K562 (cell line): ENCODE measurements at regions not wholly inside any gene's neighbourhood (a gene's known extent, or its start where the extent isn't known, plus 50 kb on each side); places are given as distances from the start of the nearest gene placed in this dataset.

Experiments used
- ATAC-seq: fragments of 200-7000 bp; cut with Tn5 transposase; 3 replicates; pipeline ENCODE4 v1.9.1; 2020; ENCODE audit warnings: moderate library complexity
- BruUV-seq: library from RNA; stranded (reverse); fragments of 400-500 nt; replicated peaks from 2 replicates; lab custom pipeline; 2021; lab: Mats Ljungman, UMichigan
- CTCF ChIA-PET: fragments of 300-600 bp; formaldehyde crosslinking; extraction: SDS; loops from one replicate; lab custom pipeline; 2021; ENCODE audit warnings: low intra/inter-chr PET ratio; lab: Yijun Ruan, JAX
- POLR2A ChIA-PET: fragments of 300-600, 350-650 bp; sonication (Branson Sonifier 250); formaldehyde crosslinking; extraction: SDS; loops from one replicate; lab custom pipeline; 2021; ENCODE audit warnings: antibody characterized with exemption, inconsistent platforms; lab: Yijun Ruan, JAX
- DNase-seq, 4 experiments: peaks; one replicate each; pipeline versions ENCODE4 v3.0.0 to v3.0.0-alpha.2; 2011 to 2018; ENCODE audit warnings: low spot score in 3 of 4, mixed read lengths in 3 of 4; ENCODE audit errors: extremely low read depth in 1 of 4
- FAIRE-seq: peaks from 2 replicates; lab custom pipeline; 2011; peaks lifted over from hg19 to GRCh38; lab: Jason Lieb, UNC
- H2AFZ ChIP-seq: 2 replicates; pipeline ENCODE4 v1.6.0; 2011; ENCODE audit warnings: low read depth, low read length, control low read depth, inconsistent platforms
- H3K27ac ChIP-seq: fragments of 200-600 bp; 3 replicates; pipeline ENCODE4 v1.8.0; 2011; ENCODE audit warnings: low read depth, mild to moderate bottlenecking, control low read depth, inconsistent platforms, low read length, moderate library complexity, mixed read lengths; ENCODE audit errors: extremely low read depth
- H3K27me3 ChIP-seq, 2 experiments: fragments of 300-600 bp in 1 of 2; 2 replicates in 1 of 2; 3 replicates in 1 of 2; pipeline versions ENCODE4 v1.6.0 to v1.8.0; 2011; ENCODE audit warnings: inconsistent platforms in 2 of 2, low read length in 2 of 2, mild to moderate bottlenecking in 1 of 2, mixed read lengths in 1 of 2, moderate library complexity in 1 of 2; ENCODE audit not compliant: control insufficient read depth in 2 of 2, insufficient read depth in 2 of 2
- H3K36me3 ChIP-seq: fragments of 300-600 bp; 3 replicates; pipeline ENCODE4 v1.8.0; 2011; ENCODE audit warnings: mild to moderate bottlenecking, low read length, inconsistent platforms; ENCODE audit not compliant: control insufficient read depth, insufficient read depth
- H3K4me1 ChIP-seq, 2 experiments: fragments of 200-600 bp in 1 of 2; replicated peaks in 1 of 2; 2 replicates in 1 of 2; 3 replicates in 1 of 2; pipeline versions ENCODE4 v1.5.1 to v1.8.0; 2011; ENCODE audit warnings: inconsistent platforms in 2 of 2, low read length in 2 of 2, mild to moderate bottlenecking in 1 of 2, mixed read lengths in 1 of 2, moderate library complexity in 1 of 2; ENCODE audit not compliant: control insufficient read depth in 2 of 2, insufficient read depth in 2 of 2
- H3K4me2 ChIP-seq: 2 replicates; pipeline ENCODE4 v1.6.1; 2011; ENCODE audit warnings: low read length, control low read depth, inconsistent platforms, mixed read lengths; ENCODE audit not compliant: insufficient read depth
- H3K4me3 ChIP-seq: fragments of 200-600 bp; sonication (generic), shearing (Covaris generic); 2 replicates; pipeline ENCODE4 v1.5.1; 2016; ENCODE audit warnings: control low read depth, inconsistent platforms
- H3K79me2 ChIP-seq: fragments of 200-600 bp; 3 replicates; pipeline ENCODE4 v1.8.0; 2011; ENCODE audit warnings: low read length, inconsistent platforms; ENCODE audit not compliant: control insufficient read depth, insufficient read depth
- H3K9ac ChIP-seq, 2 experiments: 2 replicates each; pipeline versions ENCODE4 v1.6.0 to v1.6.1; 2011; ENCODE audit warnings: low read depth in 2 of 2, low read length in 2 of 2, control low read depth in 1 of 2, inconsistent platforms in 1 of 2, mild to moderate bottlenecking in 1 of 2, mixed read lengths in 1 of 2; ENCODE audit not compliant: insufficient read depth in 1 of 2
- H3K9me1 ChIP-seq: one replicate; pipeline ENCODE4 v1.6.0; 2011; ENCODE audit warnings: inconsistent platforms, mild to moderate bottlenecking, low read length, moderate library complexity; ENCODE audit not compliant: control insufficient read depth, insufficient read depth
- H3K9me3 ChIP-seq: replicated peaks from 2 replicates; pipeline ENCODE4 v1.5.1; 2011; ENCODE audit warnings: low read depth, low read length, inconsistent platforms; ENCODE audit not compliant: control insufficient read depth, insufficient read depth
- H4K20me1 ChIP-seq: replicated peaks from 2 replicates; pipeline ENCODE4 v1.6.1; 2011; ENCODE audit warnings: low read length, inconsistent platforms, mixed read lengths; ENCODE audit not compliant: control insufficient read depth, insufficient read depth
- FOXK2 ChIP-seq, 2 experiments: fragments of 450-650 bp; IDR thresholded peaks in 1 of 2; conservative IDR thresholded peaks in 1 of 2; 2 replicates each; pipeline ENCODE4 v1.6.1; 2016; ENCODE audit warnings: low read depth in 2 of 2, mild to moderate bottlenecking in 1 of 2
- HDAC3 ChIP-seq: fragments of 450-650 bp; IDR thresholded peaks from 2 replicates; pipeline ENCODE4 v1.6.1; 2018; ENCODE audit warnings: borderline replicate concordance, mild to moderate bottlenecking, moderate library complexity; ENCODE audit not compliant: partially characterized antibody
- HNRNPUL1 ChIP-seq: fragments of 200-400 bp; formaldehyde crosslinking; IDR thresholded peaks from 2 replicates; pipeline ENCODE4 v1.6.1; 2017; ENCODE audit warnings: low read length
- MECOM ChIP-seq: fragments of 250-450 bp; sonication (Bioruptor Pico); IDR thresholded peaks from 2 replicates; pipeline ENCODE4 v1.8.0; 2022; ENCODE audit warnings: inconsistent platforms
- MYBL2 ChIP-seq, 2 experiments: fragments of 450-650 bp in 1 of 2; sonication (generic) in 1 of 2; formaldehyde crosslinking in 1 of 2; IDR thresholded peaks; 2 replicates each; pipeline versions ENCODE4 v1.6.1 to v1.8.1; 2017 to 2022; ENCODE audit warnings: borderline replicate concordance in 1 of 2, inconsistent platforms in 1 of 2, low read depth in 1 of 2, mild to moderate bottlenecking in 1 of 2, missing genetic modification reagents in 1 of 2, moderate library complexity in 1 of 2
- TEAD1 ChIP-seq, 2 experiments: fragments of 450-650 bp in 1 of 2; sonication (generic) in 1 of 2; formaldehyde crosslinking; IDR thresholded peaks; 2 replicates each; pipeline versions ENCODE4 v1.4.0 to v1.8.0; 2020 to 2022; ENCODE audit warnings: mild to moderate bottlenecking in 2 of 2, missing genetic modification reagents in 1 of 2
- ZNF644 ChIP-seq: fragments of 200-800 bp; sonication (Bioruptor generic); IDR thresholded peaks from 2 replicates; pipeline ENCODE4 v1.6.1; 2016; ENCODE audit warnings: low read depth, missing genetic modification characterization, missing compliant biosample characterization
- WGBS: fragments of 100-300 bp; shearing (Covaris generic); methylation state at CpG from one replicate; pipeline ENCODE4 v1.1.6; 2016; ENCODE audit warnings: low coverage, mixed read lengths; ENCODE audit not compliant: insufficient coverage; ENCODE audit errors: missing lambda C conversion rate; 5-methylcytosine and 5-hydroxymethylcytosine counted together
- in situ Hi-C: fragments of 300-500 bp; cut with MboI; formaldehyde crosslinking; loops from 4 replicates; pipeline ENCODE4 v1.15.0; 2018; ENCODE audit warnings: inconsistent platforms, mixed read lengths
- intact Hi-C: fragments of 100-400 bp; cut with micrococcal nuclease; formaldehyde crosslinking; loops from 2 replicates; pipeline ENCODE4 v1.14.2; 2022

DNA sequence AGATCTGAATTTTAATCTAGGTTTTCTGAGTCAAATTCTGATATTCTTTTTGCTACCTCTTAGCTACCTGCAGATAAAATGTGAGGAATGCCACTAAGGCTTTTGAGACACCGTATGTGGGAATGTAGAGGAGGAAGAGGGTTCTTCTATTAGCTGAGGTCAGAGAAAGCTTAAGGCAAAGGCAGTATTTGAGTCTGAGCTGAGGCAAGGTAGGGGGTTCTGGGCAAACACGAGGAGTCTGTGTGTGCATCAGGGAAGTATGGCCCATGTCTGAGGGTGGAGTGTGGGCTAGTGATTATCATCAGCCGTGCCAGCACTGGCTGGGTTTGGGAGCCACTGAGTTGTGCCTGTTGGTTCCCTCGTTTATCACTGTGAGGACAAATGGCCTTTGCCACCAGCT, 181.1 kb downstream of the SOX2 start:
- CTCF ChIA-PET = no interaction called here
- Histone ChIP-seq H3K4me2 (no peak overlapping the region), H3K36me3 (no peaks in the 10 kb centered on the region), H3K9ac (no peak overlapping the region), H3K27me3 (no peaks in the 10 kb centered on the region; a peak in 1 of 5 replicates), H3K9me3 (no peaks in the 10 kb centered on the region), H2AFZ (no peak overlapping the region), H3K4me1 (no peaks in the 10 kb centered on the region; a peak in 1 of 5 replicates), H3K27ac (no peak overlapping the region), H3K4me3 (no peak overlapping the region), H3K79me2 (no peaks in the 10 kb centered on the region), H3K9me1 (no peaks in the 10 kb centered on the region), H4K20me1 (no peaks in the 10 kb centered on the region)
- in situ Hi-C loops = no loop called here
- 5% methylated on average over 4 of the region's 4 CpGs for WGBS
- FAIRE-seq (no peak), ATAC-seq (no peak), DNase-seq (no peak)
- intact Hi-C loops = no loop called here
- BruUV-seq = no TSS peak
- TF ChIP-seq MECOM (CRISPR knock-in tag) (no peak), HNRNPUL1 (no peak), TEAD1 (CRISPR knock-in tag; IDR thresholded peaks at IDR 0.05) (no peak), ZNF644 (tag) (no peak), FOXK2 (conservative IDR thresholded peaks at IDR 0.05 in 1 of 2, IDR thresholded peaks at IDR 0.05 in 1 of 2; ENCODE audit: low read depth in 2 of 2) (no peak), MYBL2 (IDR thresholded peaks at IDR 0.05; ENCODE audit: low read depth) (no peak), MYBL2 (CRISPR knock-in tag; IDR thresholded peaks at IDR 0.05; ENCODE audit: borderline replicate concordance) (no peak), HDAC3 (no peak)
- POLR2A ChIA-PET = no interaction called here
